Stomach (tissue), 4 donors: ENCODE measurements at regions not wholly inside any gene's neighbourhood (a gene's known extent, or its start where the extent isn't known, plus 50 kb on each side); places are given as distances from the start of the nearest gene placed in this dataset.

ENCODE experiments used
- POLR2A ChIP-seq, 4 donors: fragments of 450-650 bp; IDR thresholded peaks; one replicate each; pipeline ENCODE4 v1.6.1; 2016; ENCODE audit warnings: antibody characterized with exemption in 4 of 4, control low read depth in 2 of 4, mild to moderate bottlenecking in 1 of 4, moderate library complexity in 1 of 4
- TF ChIP-seq, protein P1 (sequence below), 7 experiments: fragments of 450-650 bp in 4 of 7; fragments of 200-600 bp in 3 of 7; sonication (generic) in 3 of 7; IDR thresholded peaks; one replicate each; pipeline ENCODE4 v1.5.1; 2016 to 2019; ENCODE audit warnings: antibody characterized with exemption in 7 of 7, control low read depth in 2 of 7, mild to moderate bottlenecking in 1 of 7

DNA sequence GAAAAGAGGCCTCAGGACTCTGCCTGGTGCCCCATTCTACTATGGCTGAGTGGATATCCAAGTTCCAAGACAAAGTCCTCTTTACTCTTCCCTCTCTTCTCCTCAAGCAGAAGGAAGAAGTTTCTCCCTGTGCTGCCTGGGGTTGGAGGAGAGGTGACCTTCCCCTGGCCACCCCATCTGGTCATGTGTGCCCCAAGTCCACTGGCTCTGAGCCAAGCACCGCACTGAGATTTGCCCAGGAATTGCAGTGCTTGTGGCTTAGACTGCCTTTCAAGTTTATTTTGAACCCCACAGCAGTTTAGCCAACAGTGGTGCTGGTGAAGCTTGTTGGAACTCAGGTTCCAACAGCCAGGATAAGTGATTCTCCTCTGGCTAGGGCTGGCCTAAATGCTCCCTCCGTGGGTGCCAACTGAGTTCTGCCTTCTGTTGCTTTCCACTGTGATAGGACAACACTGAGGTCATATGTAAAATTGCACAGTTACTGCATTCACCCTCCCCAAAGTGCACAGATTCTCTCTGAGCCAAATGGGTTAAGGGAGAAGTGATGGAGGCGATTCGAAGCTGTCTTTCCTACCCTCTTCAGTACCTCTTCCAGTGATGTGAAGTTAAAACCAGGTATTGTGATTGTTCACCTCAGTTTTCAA, 69.9 kb downstream of the TMCO5A start:
- no peak for TF ChIP-seq POLR2A (IDR thresholded peaks at IDR 0.05)
- TF ChIP-seq, protein P1, sequence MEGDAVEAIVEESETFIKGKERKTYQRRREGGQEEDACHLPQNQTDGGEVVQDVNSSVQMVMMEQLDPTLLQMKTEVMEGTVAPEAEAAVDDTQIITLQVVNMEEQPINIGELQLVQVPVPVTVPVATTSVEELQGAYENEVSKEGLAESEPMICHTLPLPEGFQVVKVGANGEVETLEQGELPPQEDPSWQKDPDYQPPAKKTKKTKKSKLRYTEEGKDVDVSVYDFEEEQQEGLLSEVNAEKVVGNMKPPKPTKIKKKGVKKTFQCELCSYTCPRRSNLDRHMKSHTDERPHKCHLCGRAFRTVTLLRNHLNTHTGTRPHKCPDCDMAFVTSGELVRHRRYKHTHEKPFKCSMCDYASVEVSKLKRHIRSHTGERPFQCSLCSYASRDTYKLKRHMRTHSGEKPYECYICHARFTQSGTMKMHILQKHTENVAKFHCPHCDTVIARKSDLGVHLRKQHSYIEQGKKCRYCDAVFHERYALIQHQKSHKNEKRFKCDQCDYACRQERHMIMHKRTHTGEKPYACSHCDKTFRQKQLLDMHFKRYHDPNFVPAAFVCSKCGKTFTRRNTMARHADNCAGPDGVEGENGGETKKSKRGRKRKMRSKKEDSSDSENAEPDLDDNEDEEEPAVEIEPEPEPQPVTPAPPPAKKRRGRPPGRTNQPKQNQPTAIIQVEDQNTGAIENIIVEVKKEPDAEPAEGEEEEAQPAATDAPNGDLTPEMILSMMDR (IDR thresholded peaks at IDR 0.05), result no peak
